ENCODE measurements at regions not wholly inside any gene's neighbourhood (a gene's known extent, or its start where the extent isn't known, plus 50 kb on each side); places are given as distances from the start of the nearest gene placed in this dataset.

GRCh38 chr3:182268711-182269110 is 524.6 kb upstream of the ATP11B start:
- Histone ChIP-seq H3K9me1 (ENCODE audit: insufficient read depth, low read length) (no peaks in the 10 kb centered on the region), H3K27ac (ENCODE audit: insufficient read depth, low read length) (no peak overlapping the region), H3K14ac (replicated peaks; ENCODE audit: low read depth, low read length) (no peak overlapping the region), H3K18ac (ENCODE audit: low read depth, low read length) (no peak overlapping the region), H3K23ac (ENCODE audit: low read depth, low read length) (no peak overlapping the region), H3K56ac (ENCODE audit: extremely low read depth, insufficient read depth, low read length) (no peak overlapping the region), H4K91ac (ENCODE audit: insufficient read depth, low read depth, low read length) (no peak overlapping the region), H3K9ac (ENCODE audit: low read depth, low read length) (no peak overlapping the region), H3K9me3 (ENCODE audit: control insufficient read depth, insufficient read depth, low read length) (peaks cover 18% of the 10 kb centered on the region), H2AK5ac (ENCODE audit: low read depth, low read length) (no peak overlapping the region), H4K8ac (ENCODE audit: low read depth in 2 of 2, low read length in 2 of 2) (no peak overlapping the region), H2BK120ac (ENCODE audit: low read depth, low read length) (no peak overlapping the region), H3K27me3 (ENCODE audit: control insufficient read depth, insufficient read depth, low read length) (no peaks in the 10 kb centered on the region), H3K4me3 (ENCODE audit: insufficient read depth, low read depth, low read length) (no peak overlapping the region), H3K36me3 (ENCODE audit: control insufficient read depth, insufficient read depth, low read length) (no peaks in the 10 kb centered on the region), H3K4me1 (ENCODE audit: control insufficient read depth, insufficient read depth, low read length) (no peaks in the 10 kb centered on the region), H2BK15ac (ENCODE audit: low read depth, low read length) (no peak overlapping the region), H2BK5ac (ENCODE audit: low read depth, low read length, poor library complexity, severe bottlenecking) (no peak overlapping the region), H3K79me1 (ENCODE audit: low read depth in 1 of 2, low read length in 2 of 2) (no peaks in the 10 kb centered on the region), H2AFZ (replicated peaks; ENCODE audit: low read length, poor library complexity) (no peak overlapping the region), H4K5ac (ENCODE audit: low read depth, low read length) (no peak overlapping the region), H3K4me2 (ENCODE audit: low read depth, low read length) (no peak overlapping the region), H2AK9ac (replicated peaks; ENCODE audit: low read depth, low read length, poor library complexity) (no peak overlapping the region), H3K4ac (ENCODE audit: low read depth, low read length) (no peak overlapping the region), H4K20me1 (ENCODE audit: insufficient read depth, low read length) (no peaks in the 10 kb centered on the region), H2BK20ac (ENCODE audit: low read depth, low read length) (no peak overlapping the region)
- dilution Hi-C loops (cut with HindIII; ENCODE audit: low sequenced_read_pairs, unreplicated experiment) (no loop called here), intact Hi-C loops (cut with micrococcal nuclease) (no loop called here), in situ Hi-C loops (cut with MboI; ENCODE audit: low sequenced_read_pairs) (no loop called here)
- no TSS peak for BruUV-seq (replicated peaks)
- DNase-seq: no peak
- TF ChIP-seq MAFK (IDR thresholded peaks at IDR 0.05; ENCODE audit: low read depth, low read length) (no peak), RCOR1 (IDR thresholded peaks at IDR 0.05; ENCODE audit: insufficient replicate concordance, low read length) (no peak), CTCF (conservative IDR thresholded peaks at IDR 0.05; ENCODE audit: low read depth, low read length) (no peak)
- POLR2A ChIA-PET (ENCODE audit: unreplicated experiment): no interaction called here
- CTCF ChIA-PET: no interaction called here
- no CpG with 5 or more reads among the region's 4 CpGs for WGBS, 2 experiments (ENCODE audit: extremely low coverage in 2 of 2, insufficient read length in 1 of 2)
- no peak for ATAC-seq (ENCODE audit: low read depth)
